ENCODE measurements at regions not wholly inside any gene's neighbourhood (a gene's known extent, or its start where the extent isn't known, plus 50 kb on each side); places are given as distances from the start of the nearest gene placed in this dataset.

DNA sequence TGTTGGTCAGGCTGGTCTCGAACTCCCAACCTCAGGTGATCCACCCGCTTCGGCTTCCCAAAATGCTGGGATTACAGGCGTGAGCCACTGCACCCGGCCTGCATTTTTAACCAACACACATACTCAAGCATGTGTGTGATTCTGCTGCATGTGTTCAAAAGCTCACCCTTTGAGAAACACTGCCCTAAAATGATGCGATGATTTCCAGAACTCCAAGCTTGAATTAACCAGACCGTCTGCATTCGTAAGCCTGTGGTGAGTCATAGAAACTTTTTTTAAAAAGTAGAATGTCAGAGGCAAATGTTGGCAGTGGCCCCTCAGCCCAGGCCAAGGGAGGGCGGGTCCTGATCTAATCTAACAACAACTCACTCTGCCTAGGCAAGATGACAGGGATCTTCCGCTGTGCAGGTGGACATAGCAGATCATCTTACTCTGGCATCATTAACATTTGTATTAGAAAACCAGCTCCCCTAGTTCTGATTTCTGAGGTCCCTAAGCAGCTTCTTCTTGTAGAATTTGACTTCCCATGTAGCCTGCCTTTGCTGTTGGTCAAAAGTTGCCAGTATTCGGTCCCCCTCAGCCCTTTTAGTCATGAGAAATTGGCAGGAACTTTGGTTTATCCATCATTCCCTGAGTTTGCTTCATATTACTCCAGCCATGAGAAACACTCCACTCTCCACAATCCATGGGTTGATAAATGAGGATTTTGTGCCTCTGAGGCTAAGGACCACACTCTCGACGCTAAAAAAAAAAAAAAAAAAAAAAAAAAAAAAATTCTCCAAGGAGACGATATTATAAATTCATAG lies 190.4 kb downstream of the SKIDA1 start:
- H3K27me3 Mint-ChIP-seq (ENCODE audit: unreplicated experiment) = peaks cover 3% of the 10 kb centered on the region
- H3K36me3 Mint-ChIP-seq (ENCODE audit: low read depth, unreplicated experiment) = no peaks in the 10 kb centered on the region
- H3K27ac Mint-ChIP-seq (ENCODE audit: unreplicated experiment) = no peak overlapping the region
- no peaks in the 10 kb centered on the region for H3K4me1 Mint-ChIP-seq (ENCODE audit: unreplicated experiment)
- DNase-seq (ENCODE audit: low spot score) = no peak
- H3K9me3 Mint-ChIP-seq (ENCODE audit: unreplicated experiment) = no peaks in the 10 kb centered on the region
- TF ChIP-seq, protein P1, sequence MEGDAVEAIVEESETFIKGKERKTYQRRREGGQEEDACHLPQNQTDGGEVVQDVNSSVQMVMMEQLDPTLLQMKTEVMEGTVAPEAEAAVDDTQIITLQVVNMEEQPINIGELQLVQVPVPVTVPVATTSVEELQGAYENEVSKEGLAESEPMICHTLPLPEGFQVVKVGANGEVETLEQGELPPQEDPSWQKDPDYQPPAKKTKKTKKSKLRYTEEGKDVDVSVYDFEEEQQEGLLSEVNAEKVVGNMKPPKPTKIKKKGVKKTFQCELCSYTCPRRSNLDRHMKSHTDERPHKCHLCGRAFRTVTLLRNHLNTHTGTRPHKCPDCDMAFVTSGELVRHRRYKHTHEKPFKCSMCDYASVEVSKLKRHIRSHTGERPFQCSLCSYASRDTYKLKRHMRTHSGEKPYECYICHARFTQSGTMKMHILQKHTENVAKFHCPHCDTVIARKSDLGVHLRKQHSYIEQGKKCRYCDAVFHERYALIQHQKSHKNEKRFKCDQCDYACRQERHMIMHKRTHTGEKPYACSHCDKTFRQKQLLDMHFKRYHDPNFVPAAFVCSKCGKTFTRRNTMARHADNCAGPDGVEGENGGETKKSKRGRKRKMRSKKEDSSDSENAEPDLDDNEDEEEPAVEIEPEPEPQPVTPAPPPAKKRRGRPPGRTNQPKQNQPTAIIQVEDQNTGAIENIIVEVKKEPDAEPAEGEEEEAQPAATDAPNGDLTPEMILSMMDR (IDR thresholded peaks at IDR 0.05; ENCODE audit: unreplicated experiment) = no peak
- no peak overlapping the region for H3K4me3 Mint-ChIP-seq (ENCODE audit: unreplicated experiment)

DNA sequence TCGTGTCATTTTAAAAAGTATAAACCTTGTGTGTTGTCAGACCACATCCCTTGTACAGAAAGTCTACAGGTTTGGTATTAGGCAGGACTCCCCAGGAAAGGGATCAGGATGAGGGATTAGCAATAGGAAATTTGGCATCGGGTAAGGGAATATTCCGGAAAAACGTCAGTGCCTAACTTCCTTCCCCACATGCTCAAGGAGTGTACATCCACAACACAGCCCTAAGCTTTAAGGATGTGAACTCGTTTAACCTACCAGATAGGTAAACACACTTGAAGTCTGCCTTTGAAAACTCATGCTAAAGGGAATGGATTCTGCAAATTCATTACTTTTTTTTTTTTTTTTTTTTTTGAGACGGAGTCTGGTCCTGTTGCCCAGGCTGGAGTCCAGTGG lies 194.9 kb downstream of the SKIDA1 start:
- DNase-seq (ENCODE audit: low spot score) = no peak
- no peaks in the 10 kb centered on the region for H3K36me3 Mint-ChIP-seq (ENCODE audit: low read depth, unreplicated experiment)

DNA sequence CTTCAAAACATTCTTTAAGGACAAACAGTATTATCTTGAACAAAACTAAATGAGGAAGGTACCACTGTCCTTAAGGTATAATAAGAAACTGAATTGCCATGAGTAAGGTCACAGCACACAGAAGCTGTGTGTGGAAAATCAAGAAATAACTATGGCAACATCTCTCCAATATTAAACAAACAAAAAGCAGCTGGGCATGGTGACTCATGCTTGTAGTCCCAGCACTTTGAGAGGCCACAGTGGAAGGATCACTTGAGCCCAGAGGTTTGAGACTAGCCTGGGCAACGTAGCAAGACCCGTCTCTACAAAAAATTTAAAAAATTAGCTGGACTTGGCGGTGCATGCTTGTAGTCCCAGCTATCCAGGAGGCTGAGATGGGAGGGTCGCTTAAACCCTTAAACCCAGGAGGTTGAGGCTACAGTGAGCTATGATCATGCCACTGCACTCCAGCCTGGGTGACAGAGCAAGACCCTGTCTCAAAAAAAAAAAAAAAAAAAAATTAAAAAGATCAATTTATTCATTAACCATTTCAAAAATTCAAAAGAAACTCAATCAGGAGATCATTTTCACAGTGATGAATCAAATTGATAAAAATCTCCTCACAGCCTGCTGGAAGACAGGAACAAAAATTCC lies 195.4 kb downstream of the SKIDA1 start:
- Mint-ChIP-seq H3K27ac (ENCODE audit: unreplicated experiment) (peak overlapping the region; percentile 89), H3K27me3 (ENCODE audit: unreplicated experiment) (peaks cover 1% of the 10 kb centered on the region), H3K4me3 (ENCODE audit: unreplicated experiment) (no peak overlapping the region), H3K9me3 (ENCODE audit: unreplicated experiment) (no peaks in the 10 kb centered on the region), H3K4me1 (ENCODE audit: unreplicated experiment) (peaks cover 2% of the 10 kb centered on the region), H3K36me3 (ENCODE audit: low read depth, unreplicated experiment) (no peaks in the 10 kb centered on the region)
- TF ChIP-seq, protein P1 (IDR thresholded peaks at IDR 0.05; ENCODE audit: unreplicated experiment) = no peak
- no peak for DNase-seq (ENCODE audit: low spot score)

More for the DNA sequence above, 194.9 kb downstream of the SKIDA1 start:
- Mint-ChIP-seq H3K9me3 (ENCODE audit: unreplicated experiment) (no peaks in the 10 kb centered on the region), H3K4me1 (ENCODE audit: unreplicated experiment) (peaks cover 2% of the 10 kb centered on the region), H3K27ac (ENCODE audit: unreplicated experiment) (peak overlapping the region; percentile 89), H3K27me3 (ENCODE audit: unreplicated experiment) (peaks cover 1% of the 10 kb centered on the region), H3K4me3 (ENCODE audit: unreplicated experiment) (no peak overlapping the region)
- TF ChIP-seq, protein P1 (IDR thresholded peaks at IDR 0.05; ENCODE audit: unreplicated experiment) = no peak

DNA sequence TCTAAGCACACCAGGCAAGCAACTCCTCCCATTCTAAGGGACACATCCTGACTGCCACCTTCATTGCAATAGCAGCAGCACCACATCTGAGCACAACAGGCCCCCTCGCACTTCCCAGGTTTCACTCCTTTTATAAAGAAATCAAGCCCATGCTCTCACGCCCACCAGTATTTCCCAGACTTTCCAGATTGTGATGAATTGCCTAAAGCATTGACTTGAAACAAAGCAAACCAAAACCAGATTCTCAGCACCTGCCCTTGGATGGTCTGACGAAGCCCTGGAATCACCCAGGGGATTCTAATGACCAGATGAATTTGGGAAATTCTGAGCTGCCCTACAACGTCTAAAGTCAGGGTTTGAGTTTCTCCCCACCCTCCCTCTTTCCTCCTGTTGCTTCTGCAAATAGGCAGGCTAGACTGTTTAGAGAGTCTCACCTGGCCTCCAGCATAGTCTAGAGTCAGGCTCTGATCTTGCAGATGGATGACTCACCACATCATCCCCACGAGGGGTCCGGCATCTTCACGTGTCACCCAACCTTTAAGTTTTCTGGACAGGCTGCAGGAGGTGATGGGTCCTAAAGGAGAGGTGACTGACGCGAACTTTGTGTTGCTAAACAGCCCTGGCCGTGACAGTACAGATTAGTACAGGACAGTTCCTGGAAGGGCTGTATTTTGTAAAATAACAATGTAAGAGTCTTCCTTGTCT lies 198.0 kb downstream of the SKIDA1 start:
- H3K27me3 Mint-ChIP-seq (ENCODE audit: unreplicated experiment) = peaks cover 1% of the 10 kb centered on the region
- TF ChIP-seq, protein P1 (IDR thresholded peaks at IDR 0.05; ENCODE audit: unreplicated experiment) = no peak

More for the DNA sequence above, 198.0 kb downstream of the SKIDA1 start:
- H3K9me3 Mint-ChIP-seq (ENCODE audit: unreplicated experiment) = no peaks in the 10 kb centered on the region
- peaks cover 2% of the 10 kb centered on the region for H3K4me1 Mint-ChIP-seq (ENCODE audit: unreplicated experiment)
- H3K4me3 Mint-ChIP-seq (ENCODE audit: unreplicated experiment) = no peak overlapping the region
- H3K36me3 Mint-ChIP-seq (ENCODE audit: low read depth, unreplicated experiment) = no peaks in the 10 kb centered on the region
- no peak overlapping the region for H3K27ac Mint-ChIP-seq (ENCODE audit: unreplicated experiment)
- DNase-seq (ENCODE audit: low spot score) = no peak
